HG03097 (cell line): ENCODE measurements at regions not wholly inside any gene's neighbourhood (a gene's known extent, or its start where the extent isn't known, plus 50 kb on each side); places are given as distances from the start of the nearest gene placed in this dataset.
"Not testable (repeated sequence)": the region's sequence is repeated elsewhere in the genome, so short reads cannot be mapped to it uniquely, and the experiment has no call there.

ENCODE experiments used
- ATAC-seq: cut with Tn5 transposase; IDR thresholded peaks from one replicate; pipeline ENCODE4 v1.9.1; 2021; ENCODE audit not compliant: unreplicated experiment, low FRiP score

GRCh38 chr17:14460516-14461226 is 159.8 kb downstream of the HS3ST3B1 start:
- no peak for ATAC-seq

GRCh38 chr17:14459955-14460354 is 159.1 kb downstream of the HS3ST3B1 start:
- no peak for ATAC-seq

- no peak for ATAC-seq
These were observed 157.8 kb downstream of the HS3ST3B1 start for GRCh38 chr17:14458724-14459123.

GRCh38 chr17:14454746-14455145 is 153.9 kb downstream of the HS3ST3B1 start:
- no peak for ATAC-seq

- ATAC-seq: no peak
These were observed 152.0 kb downstream of the HS3ST3B1 start for GRCh38 chr17:14452856-14453255.

- no peak for ATAC-seq
These were observed 150.9 kb downstream of the HS3ST3B1 start for GRCh38 chr17:14451729-14452191.

GRCh38 chr17:14448818-14449217 is 147.9 kb downstream of the HS3ST3B1 start:
- no peak for ATAC-seq

GRCh38 chr17:14446825-14447224 is 145.9 kb downstream of the HS3ST3B1 start:
- ATAC-seq: no peak

- no peak for ATAC-seq
These were observed 144.0 kb downstream of the HS3ST3B1 start for GRCh38 chr17:14444915-14445314.

- no peak for ATAC-seq
These were observed 142.1 kb downstream of the HS3ST3B1 start for GRCh38 chr17:14442798-14443528.

GRCh38 chr17:14437176-14437575 is 136.3 kb downstream of the HS3ST3B1 start:
- no peak for ATAC-seq

GRCh38 chr17:14436266-14436665 is 135.4 kb downstream of the HS3ST3B1 start:
- no peak for ATAC-seq

- no peak for ATAC-seq
These were observed 133.6 kb downstream of the HS3ST3B1 start for GRCh38 chr17:14434506-14434905.

GRCh38 chr17:14432079-14432478 is 131.2 kb downstream of the HS3ST3B1 start:
- ATAC-seq: no peak

GRCh38 chr17:14429084-14429483 is 128.2 kb downstream of the HS3ST3B1 start:
- ATAC-seq: no peak

GRCh38 chr17:14428648-14429029 is 127.8 kb downstream of the HS3ST3B1 start:
- ATAC-seq: peak; percentile 47

GRCh38 chr17:14427900-14428647 is 127.2 kb downstream of the HS3ST3B1 start:
- peak; percentile 91 for ATAC-seq

GRCh38 chr17:14423156-14423555 is 122.3 kb downstream of the HS3ST3B1 start:
- ATAC-seq: not testable (repeated sequence)

- no peak for ATAC-seq
These were observed 116.5 kb downstream of the HS3ST3B1 start for GRCh38 chr17:14417336-14417735.

- no peak for ATAC-seq
These were observed 108.4 kb downstream of the HS3ST3B1 start for GRCh38 chr17:14409292-14409691.

- no peak for ATAC-seq
These were observed 106.7 kb downstream of the HS3ST3B1 start for GRCh38 chr17:14407541-14407940.
